Panc1 (cell line): ENCODE measurements at regions not wholly inside any gene's neighbourhood (a gene's known extent, or its start where the extent isn't known, plus 50 kb on each side); places are given as distances from the start of the nearest gene placed in this dataset.

ENCODE experiments used
- CTCF ChIP-seq: fragments of 450-650 bp; IDR thresholded peaks from 2 replicates; pipeline ENCODE4 v1.5.1; 2017; ENCODE audit warnings: mild to moderate bottlenecking
- POLR2AphosphoS5 ChIP-seq: IDR thresholded peaks from 2 replicates; pipeline ENCODE4 v1.6.1; 2012; ENCODE audit warnings: mild to moderate bottlenecking, low read depth, low read length, moderate library complexity
- REST ChIP-seq, 2 experiments: IDR thresholded peaks; 2 replicates each; pipeline ENCODE4 v1.6.1; 2011 to 2012; ENCODE audit warnings: low read depth in 2 of 2, control low read depth in 1 of 2, low read length in 1 of 2, mild to moderate bottlenecking in 1 of 2, moderate library complexity in 1 of 2; ENCODE audit not compliant: insufficient read depth in 1 of 2
- TCF7L2 ChIP-seq: IDR thresholded peaks from 2 replicates; pipeline ENCODE4 v1.6.1; 2011; ENCODE audit warnings: mild to moderate bottlenecking, low read depth, low read length, inconsistent platforms

GRCh38 chr5:6049662-6050061 lies 328.7 kb downstream of the MED10 start:
- TF ChIP-seq CTCF = no peak
- TF ChIP-seq POLR2AphosphoS5 = no peak
- no peak for TF ChIP-seq TCF7L2
- TF ChIP-seq REST (IDR thresholded peaks at IDR 0.05; ENCODE audit: insufficient read depth in 1 of 2, low read depth in 2 of 2, low read length in 1 of 2) = no peak
